HS-5 (cell line): ENCODE measurements at regions not wholly inside any gene's neighbourhood (a gene's known extent, or its start where the extent isn't known, plus 50 kb on each side); places are given as distances from the start of the nearest gene placed in this dataset.
A peak's percentile ranks its signal among the peaks of the same experiment; 100 is the strongest.

Experiments
- DNase-seq: peaks from one replicate; pipeline ENCODE4 v3.0.0-alpha.2; 2012; ENCODE audit warnings: low read depth

DNA sequence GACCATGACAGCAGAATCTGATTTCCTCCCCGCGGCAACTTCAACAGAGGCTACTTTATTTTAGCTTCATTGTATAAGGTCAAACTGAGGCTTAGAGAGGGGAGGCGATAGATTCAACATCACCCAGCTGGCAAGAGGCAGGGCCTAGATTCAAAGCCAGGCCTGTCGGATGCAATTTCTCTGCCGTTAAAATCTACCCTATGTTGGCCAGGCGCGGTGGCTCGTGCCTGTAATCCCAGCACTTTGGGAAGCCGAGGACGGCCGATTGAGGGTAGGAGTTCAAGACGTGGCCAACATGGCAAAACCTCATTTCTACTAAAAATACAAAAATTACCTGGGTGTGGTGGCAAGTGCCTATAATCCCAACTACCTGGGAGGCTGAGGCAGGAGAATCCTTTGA, 182.2 kb downstream of the BCOR start:
- no peak for DNase-seq

DNA sequence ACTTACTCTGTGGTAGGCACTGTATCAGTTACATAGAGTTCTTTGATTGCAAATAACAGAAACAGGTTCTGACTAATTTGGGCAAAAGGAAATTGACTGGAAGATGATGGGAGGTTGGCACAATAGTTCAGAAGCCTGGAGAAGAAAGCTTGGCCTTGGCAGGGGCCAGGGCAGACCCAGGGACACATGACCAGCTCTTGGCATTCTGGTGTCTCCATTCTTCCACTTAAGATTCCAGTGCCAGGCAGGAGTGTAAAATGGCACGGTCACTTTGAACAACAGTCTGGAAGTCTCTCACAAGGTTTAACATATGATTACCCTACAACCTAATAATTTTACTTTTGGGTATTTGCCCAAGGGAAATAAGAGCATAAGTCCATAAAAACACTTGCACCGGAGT, 175.9 kb downstream of the BCOR start:
- no peak for DNase-seq

DNA sequence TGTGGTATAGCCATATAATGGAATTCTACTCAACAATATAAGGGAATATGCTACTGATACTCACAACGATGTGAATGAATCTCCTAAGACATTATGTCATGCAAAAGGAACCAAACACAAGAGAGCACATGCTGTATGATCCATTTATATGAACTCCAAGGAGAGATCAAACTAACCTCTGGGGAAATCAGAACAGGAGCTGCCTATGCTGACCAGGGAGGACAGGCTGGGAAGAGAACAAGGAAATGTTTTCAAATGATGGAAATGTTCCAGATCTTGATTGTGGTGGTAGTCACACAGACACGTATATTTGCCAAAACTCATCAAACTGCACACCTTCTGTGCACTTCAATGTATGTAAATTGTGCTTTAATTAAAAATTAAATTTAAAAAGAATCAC, 175.3 kb downstream of the BCOR start:
- DNase-seq, result no peak

DNA sequence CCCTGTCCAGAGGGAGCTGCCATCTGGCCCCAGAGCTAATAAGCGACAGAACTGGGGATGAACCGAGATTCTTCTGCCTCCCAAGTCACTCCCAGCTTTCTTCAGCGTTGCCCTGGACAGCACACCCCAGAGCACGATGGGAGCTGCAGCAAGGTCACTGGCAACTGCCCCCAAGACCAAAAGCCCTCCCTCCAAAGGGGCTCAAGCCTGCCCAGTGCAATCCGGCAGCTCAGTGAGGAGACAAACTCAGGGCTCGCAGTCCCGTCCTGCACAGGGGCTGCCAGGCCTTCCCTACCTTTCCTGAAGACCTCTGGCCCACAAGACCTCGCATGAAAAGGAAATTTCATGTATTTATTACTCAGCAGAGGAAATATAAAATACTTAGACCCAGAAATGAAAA, 174.8 kb downstream of the BCOR start:
- DNase-seq, result no peak

DNA sequence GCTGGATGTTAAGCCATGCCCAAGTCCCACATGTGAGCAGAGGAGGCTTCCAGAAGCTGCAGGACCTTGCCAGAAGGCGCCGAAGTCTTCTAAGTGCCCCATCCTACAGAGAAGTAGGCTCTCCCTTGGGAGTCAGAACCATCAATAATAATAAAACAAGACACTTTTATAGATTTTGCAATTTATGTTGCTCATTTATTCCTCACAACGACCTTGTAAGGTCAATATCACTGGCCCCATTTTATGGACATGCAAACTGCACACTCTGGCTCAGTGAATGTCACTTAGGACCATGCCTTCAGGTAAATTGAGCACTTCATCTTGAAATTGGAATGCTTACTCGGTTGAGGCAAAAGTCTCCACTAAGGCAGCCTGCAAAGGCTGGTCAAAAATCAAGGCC, 170.4 kb downstream of the BCOR start:
- no peak for DNase-seq

DNA sequence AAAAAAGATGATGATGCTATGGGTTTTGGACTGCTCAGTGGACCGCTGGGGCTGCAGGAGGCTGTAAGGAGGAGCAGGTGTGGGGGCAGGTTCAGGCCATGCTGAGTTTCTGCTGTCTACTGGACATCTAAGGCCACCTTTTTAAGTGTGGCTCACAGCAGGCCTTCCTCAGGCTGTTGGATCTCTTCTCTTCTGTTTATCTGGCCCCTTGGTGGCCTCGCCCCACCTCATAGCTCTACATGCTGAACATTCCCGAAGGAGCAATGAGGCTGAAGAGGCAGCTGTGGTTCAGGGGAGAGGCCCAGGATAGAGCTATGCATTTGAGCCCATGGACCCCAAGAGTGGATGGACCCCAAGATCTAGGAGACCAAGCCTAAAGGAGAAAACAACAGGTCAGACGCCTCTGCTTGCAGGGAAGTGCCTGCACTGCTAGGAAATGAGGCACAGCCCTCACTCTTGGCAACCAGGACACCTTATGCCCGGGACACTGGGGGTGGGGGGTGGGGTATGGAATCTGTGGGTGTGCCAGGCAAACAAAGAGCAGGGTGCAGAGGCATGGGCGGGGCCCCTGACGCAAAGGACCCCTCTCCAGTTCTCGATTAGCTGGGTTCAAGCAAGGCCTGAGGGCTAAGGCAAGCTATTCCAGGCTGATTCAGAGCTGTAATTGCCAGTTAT, 168.9 kb downstream of the BCOR start:
- DNase-seq, result no peak

DNA sequence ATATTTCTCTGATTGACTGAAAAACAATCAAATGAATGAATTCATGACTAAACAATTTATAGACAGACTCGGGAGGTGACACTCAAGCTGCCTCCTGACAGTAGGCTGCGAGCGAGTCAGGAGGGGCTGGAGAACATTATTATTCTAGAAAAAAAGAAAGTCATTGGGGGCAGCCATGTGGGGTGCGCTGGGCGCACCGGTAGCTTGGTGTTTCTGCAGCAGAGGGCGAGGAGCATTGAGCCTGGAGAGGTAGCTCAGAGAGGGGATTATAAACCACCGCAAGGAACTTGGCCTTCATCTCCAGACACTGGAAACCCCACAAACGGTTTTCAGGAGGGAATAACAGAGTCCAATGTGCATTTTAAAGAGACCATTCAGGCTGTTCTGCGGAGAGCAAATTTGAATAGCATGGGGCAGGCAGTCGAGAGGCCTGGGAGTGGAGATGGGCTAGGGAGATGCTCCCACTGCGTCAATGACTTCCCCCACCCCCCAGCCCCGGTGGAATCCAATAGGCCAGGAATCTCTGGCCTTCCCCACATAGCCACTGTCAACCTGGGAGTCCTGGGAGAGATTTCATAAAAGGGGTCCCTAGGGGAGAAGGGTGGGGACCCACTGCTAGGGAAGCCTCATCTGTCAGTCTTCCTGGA, 168.3 kb downstream of the BCOR start:
- no peak for DNase-seq

DNA sequence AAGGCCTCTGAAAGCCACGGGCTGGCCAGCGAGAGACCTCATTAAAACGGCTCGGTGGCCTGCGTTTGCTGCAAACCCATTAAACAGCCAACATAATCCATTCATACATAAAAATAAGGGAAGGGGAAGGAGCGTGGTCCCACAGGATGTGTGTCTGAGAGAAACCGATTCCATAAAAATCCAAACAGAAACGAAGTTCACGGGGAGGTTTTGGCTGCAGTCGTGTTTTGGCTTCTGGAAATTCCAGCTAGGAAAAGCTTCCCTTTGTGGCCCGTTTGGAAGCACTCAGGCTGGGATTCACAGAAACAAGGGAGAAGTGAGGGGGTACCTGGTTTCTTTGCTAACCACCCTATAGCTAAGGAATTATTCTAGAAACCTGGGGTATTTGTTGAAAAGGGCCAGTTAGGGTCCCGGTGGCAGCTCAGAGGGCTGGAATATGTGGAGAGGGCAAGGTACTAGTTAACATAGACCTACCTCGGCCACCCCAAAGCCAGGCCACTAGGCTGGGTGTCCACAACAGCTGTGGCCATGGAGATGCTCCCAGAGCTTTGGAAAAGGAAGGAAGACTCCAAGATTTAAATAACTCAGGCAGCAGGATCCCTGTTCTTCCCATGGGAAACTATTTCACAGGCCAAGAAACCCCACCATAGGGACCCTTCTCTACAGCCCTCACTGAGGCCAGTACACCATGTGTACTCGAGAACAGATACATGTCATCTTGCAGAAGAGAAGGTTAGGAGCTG, 166.8 kb downstream of the BCOR start:
- DNase-seq, result no peak

DNA sequence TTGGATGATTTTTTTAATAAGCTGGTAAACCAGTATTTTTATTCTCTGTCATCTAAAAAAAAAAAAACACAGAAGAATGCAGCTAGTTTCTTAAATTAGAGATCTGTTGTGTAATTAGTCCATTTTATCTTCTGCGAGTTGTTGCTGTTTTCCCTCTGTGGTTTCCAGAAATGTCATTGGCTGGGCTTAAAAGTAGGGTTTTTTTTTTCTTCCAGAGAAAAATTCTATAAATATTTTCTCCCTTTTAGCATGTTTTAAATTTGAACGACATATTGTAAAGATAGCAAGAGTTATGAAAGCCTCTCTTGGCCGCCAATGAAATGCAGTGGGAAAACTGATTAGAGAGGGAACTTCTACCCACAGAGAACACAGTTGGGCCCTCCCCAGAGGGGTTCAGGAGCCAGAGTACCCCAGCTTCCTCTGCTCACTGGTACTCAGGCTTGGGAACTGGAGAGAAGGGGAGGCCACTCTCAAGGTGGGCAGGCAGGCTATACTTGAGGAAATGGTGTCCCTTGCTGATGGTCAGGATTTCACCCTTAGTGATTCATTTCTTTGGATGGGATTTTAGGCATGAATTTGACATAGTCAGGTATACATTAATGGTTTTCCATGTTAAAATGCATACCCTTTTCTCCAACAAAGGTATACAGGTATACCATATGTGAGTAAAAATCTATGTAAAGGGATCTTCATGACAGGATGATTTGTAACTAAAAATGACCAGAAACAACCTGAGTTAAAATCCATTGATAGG, 166.1 kb downstream of the BCOR start:
- no peak for DNase-seq

DNA sequence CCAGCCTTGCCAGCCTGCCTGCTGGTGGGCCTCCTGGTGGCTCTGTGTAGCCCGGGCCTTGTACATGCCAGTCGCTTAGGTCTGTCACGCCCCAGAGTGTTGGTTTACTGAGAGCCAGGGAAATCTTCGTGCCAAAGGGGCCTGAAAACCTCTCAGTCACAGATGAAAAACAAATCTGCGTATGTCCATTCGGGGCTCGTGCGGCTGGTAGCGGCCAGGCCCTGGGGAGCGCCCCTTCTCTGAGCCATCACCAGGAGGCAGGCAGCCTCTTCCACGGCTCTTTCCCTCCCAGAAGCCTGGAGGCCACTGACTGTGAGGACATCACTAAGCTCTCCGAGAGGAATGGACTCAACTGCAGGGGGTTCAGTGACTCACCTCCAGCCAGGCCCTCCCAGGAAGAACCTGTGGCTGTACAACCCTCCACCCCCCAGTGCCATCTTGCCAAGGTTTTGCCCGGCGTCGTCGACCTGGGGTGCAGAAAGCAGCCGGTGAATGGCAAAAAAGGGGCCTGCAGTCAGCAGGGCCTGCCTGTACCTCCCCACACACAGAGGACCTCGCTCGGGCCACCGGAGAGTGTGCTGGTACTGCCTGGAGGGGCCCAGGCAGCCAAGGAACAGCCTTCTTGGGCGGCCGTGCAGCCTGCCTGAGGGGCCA, 162.2 kb downstream of the BCOR start:
- DNase-seq, result no peak

DNA sequence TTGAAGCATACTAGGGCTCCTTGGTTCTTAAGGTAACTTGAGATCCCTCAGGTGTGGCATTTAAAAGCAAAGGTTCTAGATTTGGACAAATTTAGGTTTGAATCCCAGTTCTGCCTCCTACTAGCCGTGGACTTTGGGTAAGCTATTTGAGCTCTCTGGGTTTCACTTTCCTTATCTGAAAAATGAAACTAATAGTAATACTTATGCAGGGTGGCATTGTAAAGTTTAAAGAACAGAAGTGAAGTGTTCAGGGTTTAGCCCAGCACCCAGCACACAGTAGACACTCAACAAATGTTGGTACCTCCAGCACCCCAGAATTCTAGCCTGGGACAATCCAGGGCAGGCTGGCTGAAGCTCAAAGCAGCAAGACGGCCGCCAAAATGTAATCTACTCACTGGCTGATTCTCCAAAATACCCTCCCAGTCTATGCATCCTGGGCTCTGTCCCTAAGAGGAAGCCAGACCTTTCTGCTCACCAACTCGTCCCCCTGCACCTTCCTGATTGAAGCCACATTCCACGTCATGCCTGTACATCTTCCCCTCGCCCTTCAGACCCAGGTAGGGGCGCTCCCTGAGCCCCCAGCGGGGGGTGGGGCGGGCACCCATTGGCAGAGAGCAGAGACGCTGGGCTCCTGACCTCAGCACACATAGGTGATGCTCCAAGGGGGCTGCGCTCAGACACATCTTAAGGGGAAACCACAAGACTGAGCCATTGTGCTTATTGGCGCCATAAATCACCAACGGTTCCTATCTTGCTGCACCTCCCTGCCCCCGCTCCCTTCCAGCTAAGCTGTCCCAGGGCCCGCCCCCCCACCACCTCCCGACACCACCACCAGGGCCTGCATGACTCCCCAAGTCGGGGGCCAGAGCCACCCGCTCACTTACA, 160.6 kb downstream of the BCOR start:
- no peak for DNase-seq

DNA sequence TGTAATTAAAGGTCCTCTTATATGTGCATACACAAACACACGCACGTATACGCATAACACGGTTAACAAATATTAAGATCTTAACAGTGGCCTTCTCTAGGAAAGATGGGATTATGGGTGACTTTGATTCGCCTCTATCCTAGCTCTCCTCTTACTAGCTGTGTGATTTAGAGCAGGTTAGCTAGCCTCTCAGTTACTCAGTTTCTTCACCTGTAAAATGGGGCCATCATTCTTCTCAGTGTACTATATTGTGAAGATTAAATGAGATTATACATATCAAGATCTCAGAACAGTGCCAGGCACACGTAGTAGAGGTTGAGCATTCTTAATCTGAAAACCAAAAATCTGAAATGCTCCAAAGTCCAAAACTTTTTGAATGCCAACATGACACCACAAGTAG, 159.3 kb downstream of the BCOR start:
- no peak for DNase-seq

DNA sequence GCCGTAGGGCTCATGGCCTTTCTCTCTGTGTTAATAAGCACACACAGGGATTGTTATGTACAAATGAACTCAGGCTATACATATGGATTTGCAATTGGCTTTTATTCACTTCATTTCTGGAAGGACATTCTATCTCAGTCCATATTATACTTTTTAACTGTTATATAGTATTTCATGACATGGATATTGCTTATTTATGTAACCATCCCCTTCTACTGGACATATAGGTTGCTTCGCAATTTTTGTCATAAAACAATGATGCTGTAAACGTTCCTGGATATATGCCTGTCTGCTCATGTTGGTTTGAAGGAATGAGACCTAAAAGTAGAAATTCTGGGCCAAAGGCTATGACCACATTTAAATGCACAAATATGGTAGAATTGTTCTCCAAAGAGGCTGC, 158.1 kb downstream of the BCOR start:
- no peak for DNase-seq

DNA sequence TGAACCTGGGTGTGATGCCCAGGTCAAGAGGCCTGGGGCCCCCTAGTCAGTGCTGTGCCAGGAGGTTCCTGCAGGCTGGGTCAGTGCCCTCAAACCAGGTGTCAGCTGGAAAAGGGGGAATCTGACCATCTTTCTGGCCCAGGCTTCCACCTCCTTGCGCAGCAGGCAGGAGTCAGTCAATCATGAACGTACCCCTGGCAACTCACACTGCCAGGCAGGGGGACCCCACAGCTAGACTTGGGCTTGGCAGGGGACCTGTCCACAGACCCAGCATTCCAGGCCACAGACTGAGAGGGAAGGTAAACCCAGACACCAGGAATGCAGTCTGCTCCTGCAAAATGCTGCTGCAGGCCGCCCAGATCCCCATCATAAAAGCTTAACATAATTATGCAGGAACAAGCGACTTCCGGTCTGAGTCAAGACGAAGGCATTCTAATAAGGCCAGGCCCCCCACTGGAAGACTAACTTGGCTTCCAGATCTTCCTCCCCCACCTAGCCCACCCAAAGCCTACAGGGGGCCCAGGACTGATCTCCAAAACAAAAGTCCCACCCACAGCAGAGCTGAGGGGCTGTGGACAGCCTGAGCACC, 156.3 kb downstream of the BCOR start:
- DNase-seq, result no peak

DNA sequence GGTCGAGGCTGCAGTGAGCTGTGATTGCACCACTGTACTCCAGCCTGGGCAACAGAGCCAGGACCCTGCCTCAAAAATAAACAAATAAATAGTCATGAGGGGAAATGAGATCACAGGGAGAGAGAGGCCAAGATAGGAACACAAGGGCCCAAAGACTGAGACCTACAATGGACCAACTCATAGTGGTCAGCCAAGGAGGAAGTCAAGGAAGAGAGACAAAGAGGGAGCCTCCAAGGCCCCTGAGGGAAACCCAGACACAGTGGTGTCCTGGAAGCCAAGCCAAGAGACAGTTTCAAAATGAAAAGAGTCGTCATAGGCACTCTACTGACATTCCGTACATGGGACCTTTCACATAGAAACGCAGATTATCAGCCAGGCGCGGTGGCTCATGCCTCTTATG, 153.3 kb downstream of the BCOR start:
- DNase-seq, result no peak

DNA sequence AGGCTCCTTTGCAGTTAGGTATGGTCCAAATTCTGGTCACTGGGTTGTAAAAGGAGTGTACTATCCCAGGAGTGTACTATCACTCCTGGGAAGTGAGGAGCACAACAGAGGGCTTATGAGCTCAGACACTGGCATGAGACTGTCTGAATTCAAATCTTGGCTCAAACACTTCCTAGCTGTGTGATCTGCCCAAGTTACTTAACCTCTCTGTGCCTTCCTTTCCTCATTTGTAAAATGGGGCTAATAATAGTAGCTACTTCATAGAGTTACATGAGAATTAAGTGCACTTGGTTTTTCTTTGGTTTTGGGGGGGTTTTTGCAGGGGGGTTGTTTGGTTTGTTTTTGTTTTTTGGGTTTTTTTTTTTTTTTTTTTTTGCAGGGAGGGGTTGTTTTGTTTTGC, 152.0 kb downstream of the BCOR start:
- DNase-seq, result no peak

DNA sequence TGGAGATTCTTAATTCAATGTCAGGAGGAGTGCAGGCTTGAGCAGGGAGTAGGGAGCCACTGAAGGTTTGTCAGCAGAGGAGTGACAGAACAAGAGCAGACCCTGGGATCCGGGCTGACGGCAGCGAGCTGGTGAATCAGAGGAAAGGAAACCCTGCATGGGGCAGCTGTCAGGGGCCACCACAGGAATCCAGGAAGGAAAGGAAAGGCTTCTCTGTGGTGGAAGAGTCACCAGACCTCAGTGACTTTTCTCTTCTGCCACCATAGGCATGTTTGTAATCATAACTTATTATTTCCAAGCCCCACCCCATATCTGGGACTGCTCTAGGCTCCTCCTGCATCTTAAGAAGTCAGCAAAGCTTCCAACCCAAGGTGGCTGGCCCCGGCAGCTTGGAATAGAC, 150.9 kb downstream of the BCOR start:
- DNase-seq, result peak; percentile 44

DNA sequence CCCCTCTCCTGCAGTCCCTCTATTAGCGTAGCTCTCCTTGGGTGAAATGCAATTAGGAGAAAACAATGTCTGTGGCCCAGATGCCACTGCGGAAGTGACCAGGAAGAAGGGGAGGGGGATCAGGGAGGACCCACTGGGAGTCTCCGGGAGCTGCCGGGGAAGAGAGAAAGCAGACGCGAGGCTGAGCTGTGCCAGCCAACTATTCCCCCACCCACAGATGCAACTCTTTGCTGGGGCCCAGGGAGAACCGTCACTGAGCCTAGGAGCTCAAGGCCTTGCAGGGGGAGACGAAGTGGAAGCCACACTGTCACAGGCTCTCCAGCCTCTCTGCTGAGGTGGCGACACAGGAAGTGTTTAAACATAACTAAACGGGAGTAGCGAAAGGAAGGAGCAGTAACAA, 149.2 kb downstream of the BCOR start:
- no peak for DNase-seq

DNA sequence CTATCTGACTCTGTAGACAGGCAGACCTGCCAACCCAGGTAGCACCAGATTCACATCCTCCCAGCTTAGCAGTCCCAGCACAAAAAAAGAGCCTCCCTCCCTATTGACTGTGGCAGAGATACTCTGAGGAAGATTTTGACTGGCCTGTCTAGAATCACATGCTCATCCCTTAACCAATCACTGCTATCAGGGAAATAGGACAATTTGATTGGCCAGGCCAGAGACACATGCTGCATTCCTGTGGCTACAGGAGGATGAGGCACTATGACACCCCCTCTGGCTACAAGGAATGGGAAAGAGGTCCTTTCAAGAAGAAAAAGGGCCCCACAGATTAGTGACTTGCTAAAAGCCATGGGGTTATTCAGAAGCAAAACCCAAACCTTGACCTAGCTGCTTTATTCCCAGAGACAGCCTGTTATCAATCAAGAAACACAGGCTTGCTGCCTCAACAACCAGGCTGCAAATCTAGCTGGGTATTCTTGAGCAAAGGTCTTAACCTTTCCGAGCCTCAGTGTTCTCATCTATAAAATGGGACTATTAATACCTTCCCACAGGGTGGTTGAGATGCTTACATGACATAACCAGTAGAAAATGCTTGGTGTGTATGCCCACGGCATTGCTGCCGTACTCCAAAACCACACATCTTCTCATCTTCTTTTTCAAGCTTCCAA, 147.6 kb downstream of the BCOR start:
- DNase-seq, result no peak

DNA sequence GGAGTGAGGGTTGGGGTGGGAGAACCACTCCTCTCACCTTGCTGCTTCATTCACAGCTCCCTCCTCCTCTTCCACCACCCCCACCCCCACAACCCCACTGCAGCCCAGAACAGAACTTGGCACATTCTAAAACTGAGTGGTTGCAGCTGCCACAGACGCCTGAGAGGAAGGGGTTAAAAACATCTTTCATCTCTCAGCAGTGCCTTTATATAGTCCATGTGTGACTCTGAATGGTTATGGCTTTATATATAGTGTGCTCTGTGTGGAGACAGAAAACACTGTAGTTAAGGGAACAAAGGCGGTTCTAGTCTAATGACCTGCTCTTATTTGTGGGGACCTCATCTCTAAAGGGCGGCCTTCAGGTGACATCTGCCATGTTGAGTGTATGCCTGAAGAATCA, 144.8 kb downstream of the BCOR start:
- DNase-seq, result no peak
